WTC11 (cell line): ENCODE measurements at regions not wholly inside any gene's neighbourhood (a gene's known extent, or its start where the extent isn't known, plus 50 kb on each side); places are given as distances from the start of the nearest gene placed in this dataset.

ENCODE experiments used
- ATAC-seq: fragments of 200-7000 bp; cut with Tn5 transposase; 2 replicates; pipeline ENCODE4 v1.10.0; 2021; ENCODE audit warnings: mild to moderate bottlenecking, moderate library complexity
- CTCF ChIA-PET: fragments of 300-600 bp; sonication (Branson Sonifier 250); formaldehyde crosslinking; loops from one replicate; lab custom pipeline; 2021; ENCODE audit warnings: antibody characterized with exemption; lab: Charles Lee
- POLR2A ChIA-PET: fragments of 350-600 bp; sonication (Branson Sonifier 250); formaldehyde crosslinking; loops from one replicate; lab custom pipeline; 2021; ENCODE audit warnings: antibody characterized with exemption; lab: Charles Lee
- DNase-seq: peaks from one replicate; pipeline ENCODE4 v3.0.0; 2021; ENCODE audit warnings: low spot score
- H3K27ac Mint-ChIP-seq: 2 replicates; pipeline ENCODE4 v1.8.0; 2021; ENCODE audit warnings: mixed read lengths
- H3K27me3 Mint-ChIP-seq: 2 replicates; pipeline ENCODE4 v1.8.0; 2021; ENCODE audit warnings: low read depth, mild to moderate bottlenecking, moderate library complexity, mixed read lengths
- H3K36me3 Mint-ChIP-seq: 2 replicates; pipeline ENCODE4 v1.8.0; 2021; ENCODE audit warnings: mixed read lengths
- H3K4me1 Mint-ChIP-seq: 2 replicates; pipeline ENCODE4 v1.8.0; 2022; ENCODE audit warnings: mixed read lengths
- H3K4me3 Mint-ChIP-seq: 2 replicates; pipeline ENCODE4 v1.8.0; 2021; ENCODE audit warnings: mild to moderate bottlenecking, moderate library complexity, mixed read lengths
- H3K9me3 Mint-ChIP-seq: 2 replicates; pipeline ENCODE4 v1.8.0; 2021; ENCODE audit warnings: mixed read lengths
- ATF6 ChIP-seq: sonication (generic); formaldehyde crosslinking; IDR thresholded peaks from 2 replicates; pipeline ENCODE4 v1.8.1; 2023; ENCODE audit warnings: mild to moderate bottlenecking, missing genetic modification reagents
- CBFB ChIP-seq: sonication (generic); formaldehyde crosslinking; IDR thresholded peaks from 2 replicates; pipeline ENCODE4 v1.8.1; 2022; ENCODE audit warnings: mild to moderate bottlenecking, low read depth, missing genetic modification reagents
- E2F1 ChIP-seq: sonication (generic); formaldehyde crosslinking; IDR thresholded peaks from 2 replicates; pipeline ENCODE4 v1.8.0; 2022; ENCODE audit warnings: mild to moderate bottlenecking, missing genetic modification reagents
- FOXJ3 ChIP-seq: sonication (generic); formaldehyde crosslinking; IDR thresholded peaks from 2 replicates; pipeline ENCODE4 v1.9.0; 2021; ENCODE audit warnings: missing genetic modification reagents, mild to moderate bottlenecking, borderline replicate concordance
- FOXP4 ChIP-seq: sonication (generic); formaldehyde crosslinking; IDR thresholded peaks from 2 replicates; pipeline ENCODE4 v1.8.0; 2022; ENCODE audit warnings: mild to moderate bottlenecking, missing genetic modification reagents
- GABPB1 ChIP-seq: sonication (generic); formaldehyde crosslinking; IDR thresholded peaks from 2 replicates; pipeline ENCODE4 v1.8.1; 2023; ENCODE audit warnings: mild to moderate bottlenecking, missing genetic modification reagents
- HMGXB4 ChIP-seq: sonication (generic); formaldehyde crosslinking; IDR thresholded peaks from 2 replicates; pipeline ENCODE4 v1.8.1; 2023; ENCODE audit warnings: mild to moderate bottlenecking, moderate library complexity, missing genetic modification reagents
- MLX ChIP-seq: sonication (generic); formaldehyde crosslinking; IDR thresholded peaks from 2 replicates; pipeline ENCODE4 v1.8.1; 2023; ENCODE audit warnings: mild to moderate bottlenecking, missing genetic modification reagents, moderate library complexity
- NR1H2 ChIP-seq: sonication (generic); formaldehyde crosslinking; IDR thresholded peaks from 2 replicates; pipeline ENCODE4 v1.9.0; 2021; ENCODE audit warnings: mild to moderate bottlenecking, moderate library complexity, missing genetic modification reagents
- NR2C2 ChIP-seq: sonication (generic); formaldehyde crosslinking; IDR thresholded peaks from 2 replicates; pipeline ENCODE4 v1.8.0; 2022; ENCODE audit warnings: mild to moderate bottlenecking, missing genetic modification reagents
- OVOL2 ChIP-seq: fragments of 250-450 bp; sonication (Bioruptor Pico); IDR thresholded peaks from 2 replicates; pipeline ENCODE4 v1.9.0; 2021; ENCODE audit warnings: mild to moderate bottlenecking, borderline replicate concordance
- SP1 ChIP-seq: sonication (generic); formaldehyde crosslinking; conservative IDR thresholded peaks from 2 replicates; pipeline ENCODE4 v1.8.1; 2022; ENCODE audit warnings: missing genetic modification reagents
- TEAD4 ChIP-seq: sonication (generic); formaldehyde crosslinking; IDR thresholded peaks from 2 replicates; pipeline ENCODE4 v1.8.0; 2022; ENCODE audit warnings: mild to moderate bottlenecking, missing genetic modification reagents
- USF2 ChIP-seq: sonication (generic); formaldehyde crosslinking; IDR thresholded peaks from 2 replicates; pipeline ENCODE4 v1.8.1; 2023; ENCODE audit warnings: mild to moderate bottlenecking, missing genetic modification reagents, moderate library complexity
- ZBTB43 ChIP-seq: sonication (generic); formaldehyde crosslinking; IDR thresholded peaks from 2 replicates; pipeline ENCODE4 v1.8.1; 2023; ENCODE audit warnings: mild to moderate bottlenecking, missing genetic modification reagents
- ZNF138 ChIP-seq: sonication (generic); formaldehyde crosslinking; conservative IDR thresholded peaks from 2 replicates; pipeline ENCODE4 v1.8.1; 2022; ENCODE audit warnings: mild to moderate bottlenecking, moderate library complexity, missing genetic modification reagents
- ZNF219 ChIP-seq: sonication (generic); formaldehyde crosslinking; IDR thresholded peaks from 2 replicates; pipeline ENCODE4 v1.8.0; 2023; ENCODE audit warnings: missing genetic modification reagents, mild to moderate bottlenecking, borderline replicate concordance
- ZNF396 ChIP-seq: fragments of 250-450 bp; sonication (Bioruptor Pico); IDR thresholded peaks from 2 replicates; pipeline ENCODE4 v1.8.0; 2021; ENCODE audit warnings: mild to moderate bottlenecking, moderate library complexity, borderline replicate concordance
- ZNF416 ChIP-seq: fragments of 250-450 bp; sonication (Bioruptor Pico); IDR thresholded peaks from 2 replicates; pipeline ENCODE4 v1.9.0; 2021; ENCODE audit warnings: mild to moderate bottlenecking, inconsistent platforms
- ZNF425 ChIP-seq: fragments of 250-450 bp; sonication (Bioruptor Pico); conservative IDR thresholded peaks from 2 replicates; pipeline ENCODE4 v1.9.0; 2021; ENCODE audit warnings: mild to moderate bottlenecking
- ZNF671 ChIP-seq: fragments of 250-450 bp; sonication (Bioruptor Pico); IDR thresholded peaks from 2 replicates; pipeline ENCODE4 v1.8.0; 2021; ENCODE audit warnings: mild to moderate bottlenecking
- ZSCAN18 ChIP-seq: fragments of 250-450 bp; sonication (Bioruptor Pico); IDR thresholded peaks from 2 replicates; pipeline ENCODE4 v2.1.2; 2022; ENCODE audit warnings: mild to moderate bottlenecking, moderate library complexity

- ChIA-PET CTCF (no interaction called here), POLR2A (no interaction called here)
- no peak overlapping the region for H3K4me3 Mint-ChIP-seq
- H3K9me3 Mint-ChIP-seq = peaks cover 23% of the 10 kb centered on the region
- H3K4me1 Mint-ChIP-seq = no peaks in the 10 kb centered on the region
- H3K27me3 Mint-ChIP-seq = peaks cover 38% of the 10 kb centered on the region
- DNase-seq (no peak), ATAC-seq (no peak)
- no peak overlapping the region for H3K27ac Mint-ChIP-seq
- H3K36me3 Mint-ChIP-seq = peaks cover 15% of the 10 kb centered on the region
- TF ChIP-seq ZSCAN18 (CRISPR knock-in tag) = no peak
- TF ChIP-seq HMGXB4 = no peak
- no peak for TF ChIP-seq MLX (CRISPR knock-in tag)
- no peak for TF ChIP-seq NR2C2 (CRISPR knock-in tag)
- TF ChIP-seq FOXJ3 (CRISPR knock-in tag) = no peak
- TF ChIP-seq USF2 (CRISPR knock-in tag) = no peak
- no peak for TF ChIP-seq ZNF416
- no peak for TF ChIP-seq TEAD4 (CRISPR knock-in tag)
- TF ChIP-seq ZNF396 = no peak
- TF ChIP-seq E2F1 = no peak
- TF ChIP-seq ZNF425 (CRISPR knock-in tag) = no peak
- TF ChIP-seq ATF6 (CRISPR knock-in tag) = no peak
Measured at GRCh38 chr1:114330451-114330983, 176.8 kb upstream of the SYT6 start.

- DNase-seq (no peak), ATAC-seq (no peak)
- H3K27ac Mint-ChIP-seq = no peak overlapping the region
- peaks cover 35% of the 10 kb centered on the region for H3K27me3 Mint-ChIP-seq
- H3K36me3 Mint-ChIP-seq = peaks cover 15% of the 10 kb centered on the region
- H3K9me3 Mint-ChIP-seq = peaks cover 20% of the 10 kb centered on the region
- H3K4me1 Mint-ChIP-seq = no peaks in the 10 kb centered on the region
- H3K4me3 Mint-ChIP-seq = no peak overlapping the region
- POLR2A ChIA-PET = no interaction called here
- CTCF ChIA-PET = no interaction called here
- TF ChIP-seq ZNF219 (CRISPR knock-in tag) (no peak), CBFB (CRISPR knock-in tag) (no peak), SP1 (CRISPR knock-in tag) (no peak), NR1H2 (CRISPR knock-in tag) (no peak), FOXP4 (no peak), ZNF138 (CRISPR knock-in tag) (no peak), GABPB1 (CRISPR knock-in tag) (no peak), OVOL2 (CRISPR knock-in tag) (no peak), ZNF396 (no peak), ZNF671 (CRISPR knock-in tag) (no peak), ZBTB43 (CRISPR knock-in tag) (no peak)
Measured at GRCh38 chr1:114328361-114328904, 174.8 kb upstream of the SYT6 start.
